B cell (primary cell): ENCODE measurements at regions not wholly inside any gene's neighbourhood (a gene's known extent, or its start where the extent isn't known, plus 50 kb on each side); places are given as distances from the start of the nearest gene placed in this dataset.

Experiments used
- ATAC-seq: fragments of 200-7000 bp; cut with Tn5 transposase; one replicate; pipeline ENCODE4 v1.10.0; 2021; ENCODE audit warnings: low read depth, mild to moderate bottlenecking, moderate number of reproducible peaks, moderate library complexity
- CTCF ChIA-PET: fragments of 350-600 bp; sonication (Branson Sonifier 250); formaldehyde crosslinking; loops from one replicate; lab custom pipeline; 2021; ENCODE audit warnings: antibody characterized with exemption, inconsistent platforms; lab: Charles Lee
- POLR2A ChIA-PET: fragments of 350-600 bp; sonication (Branson Sonifier 250); formaldehyde crosslinking; loops from one replicate; lab custom pipeline; 2021; ENCODE audit warnings: antibody characterized with exemption; lab: Charles Lee
- DNase-seq: peaks from one replicate; pipeline ENCODE4 v3.0.0; 2013
- H2AFZ ChIP-seq: 2 replicates; pipeline ENCODE4 v1.6.1; 2012; ENCODE audit warnings: mild to moderate bottlenecking, low read depth, low read length; ENCODE audit not compliant: insufficient read depth, poor library complexity, severe bottlenecking
- H3K27ac ChIP-seq, 2 donors: 1 replicate in 1 of 2; 2 replicates in 1 of 2; pipeline ENCODE4 v1.5.1; 2012 to 2013; ENCODE audit warnings: low read length in 2 of 2, mild to moderate bottlenecking in 2 of 2, moderate library complexity in 1 of 2
- H3K27me3 ChIP-seq, 4 experiments: fragments of 200-600 bp in 1 of 4; sonication (generic) in 1 of 4; replicated peaks in 1 of 4; 1 replicate in 2 of 4; 2 replicates in 2 of 4; pipeline versions ENCODE4 v1.6.1 to v1.7.0; 2013 to 2016; ENCODE audit warnings: low read length in 3 of 4, mild to moderate bottlenecking in 2 of 4, mixed read lengths in 1 of 4, moderate library complexity in 1 of 4; ENCODE audit not compliant: insufficient read depth in 4 of 4, control insufficient read depth in 3 of 4; ENCODE audit errors: control extremely low read depth in 1 of 4
- H3K36me3 ChIP-seq, 2 experiments: replicated peaks in 1 of 2; 1 replicate in 1 of 2; 2 replicates in 1 of 2; pipeline versions ENCODE4 v1.6.1 to v1.7.1; 2013; ENCODE audit warnings: low read length in 1 of 2; ENCODE audit not compliant: insufficient read depth in 2 of 2, control insufficient read depth in 1 of 2; ENCODE audit errors: control extremely low read depth in 1 of 2, extremely low read depth in 1 of 2
- H3K4me1 ChIP-seq, 2 donors: fragments of 200-600 bp in 1 of 2; sonication (generic) in 1 of 2; 1 replicate in 1 of 2; 2 replicates in 1 of 2; pipeline versions ENCODE4 v1.5.1 to v1.6.1; 2013 to 2017; ENCODE audit warnings: low read length in 2 of 2; ENCODE audit not compliant: control insufficient read depth in 2 of 2, insufficient read depth in 2 of 2
- H3K4me2 ChIP-seq: replicated peaks from 2 replicates; pipeline ENCODE3; 2012; ENCODE audit warnings: mild to moderate bottlenecking, low read depth, low read length; ENCODE audit not compliant: poor library complexity, severe bottlenecking
- H3K4me3 ChIP-seq, 5 experiments: fragments of 200-600 bp in 1 of 5; sonication (generic) in 1 of 5; 1 replicate in 3 of 5; 2 replicates in 2 of 5; pipeline versions ENCODE4 v1.5.1 to v1.7.0; 2011 to 2016; ENCODE audit warnings: low read length in 4 of 5, mild to moderate bottlenecking in 4 of 5, low read depth in 2 of 5, control low read depth in 1 of 5, moderate library complexity in 1 of 5; ENCODE audit not compliant: insufficient read depth in 1 of 5; ENCODE audit errors: control extremely low read depth in 1 of 5, extremely low read depth in 1 of 5
- H3K79me2 ChIP-seq: fragments of 200-600 bp; sonication (generic); one replicate; pipeline ENCODE4 v1.6.0; 2016; ENCODE audit warnings: low read length; ENCODE audit not compliant: control insufficient read depth, insufficient read depth
- H3K9ac ChIP-seq: fragments of 200-600 bp; sonication (generic); 2 replicates; pipeline ENCODE4 v1.6.1; 2017; ENCODE audit warnings: mild to moderate bottlenecking, low read length, moderate library complexity
- H3K9me3 ChIP-seq, 3 donors: one replicate each; pipeline versions ENCODE4 v1.6.1 to v1.7.1; 2013; ENCODE audit warnings: low read length in 2 of 3; ENCODE audit not compliant: control insufficient read depth in 2 of 3, insufficient read depth in 1 of 3; ENCODE audit errors: control extremely low read depth in 1 of 3
- H4K20me1 ChIP-seq: 2 replicates; pipeline ENCODE4 v1.6.0; 2012; ENCODE audit warnings: mild to moderate bottlenecking, low read length; ENCODE audit not compliant: insufficient read depth, control insufficient read depth, poor library complexity, severe bottlenecking
- H3K27ac Mint-ChIP-seq: one replicate; pipeline ENCODE4 v1.8.0; 2021; ENCODE audit warnings: mixed read lengths
- H3K27me3 Mint-ChIP-seq: one replicate; pipeline ENCODE4 v1.8.0; 2021; ENCODE audit warnings: mixed read lengths
- H3K4me1 Mint-ChIP-seq: one replicate; pipeline ENCODE4 v1.8.0; 2021; ENCODE audit warnings: mixed read lengths
- H3K4me3 Mint-ChIP-seq: one replicate; pipeline ENCODE4 v1.8.0; 2021; ENCODE audit warnings: mixed read lengths
- H3K9me3 Mint-ChIP-seq: one replicate; pipeline ENCODE4 v1.8.0; 2022; ENCODE audit warnings: mixed read lengths; ENCODE audit not compliant: insufficient read depth
- CTCF ChIP-seq: fragments of 200-600 bp; IDR thresholded peaks from one replicate; pipeline ENCODE4 v1.8.0; 2022; ENCODE audit warnings: antibody characterized with exemption, mild to moderate bottlenecking
- EZH2 ChIP-seq: IDR thresholded peaks from 2 replicates; pipeline ENCODE4 v1.6.1; 2012; ENCODE audit warnings: borderline replicate concordance, low read depth, mild to moderate bottlenecking, moderate library complexity, low read length; ENCODE audit not compliant: insufficient read depth, poor library complexity, severe bottlenecking
- WGBS: methylation state at CpG from one replicate; pipeline ENCODE4 v1.1.5; 2013; ENCODE audit warnings: missing lambda C conversion rate; ENCODE audit not compliant: insufficient coverage; 5-methylcytosine and 5-hydroxymethylcytosine counted together
- intact Hi-C: fragments of 100-400 bp; cut with micrococcal nuclease; formaldehyde crosslinking; loops from one replicate; pipeline ENCODE4 v1.10.0; 2022

GRCh38 chr2:76688732-76689131 lies 833.4 kb downstream of the LRRTM4 start:
- Histone ChIP-seq H3K4me2 (no peak overlapping the region), H3K9ac (no peak overlapping the region), H3K27ac (no peak overlapping the region), H3K27me3 (no peaks in the 10 kb centered on the region), H2AFZ (no peak overlapping the region), H3K4me1 (no peaks in the 10 kb centered on the region), H3K79me2 (no peaks in the 10 kb centered on the region), H3K36me3 (no peaks in the 10 kb centered on the region), H3K4me3 (no peak overlapping the region), H3K9me3 (no peaks in the 10 kb centered on the region), H4K20me1 (no peaks in the 10 kb centered on the region)
- ChIA-PET CTCF (no interaction called here), POLR2A (no interaction called here)
- Mint-ChIP-seq H3K4me1 (no peaks in the 10 kb centered on the region), H3K9me3 (peaks cover 5% of the 10 kb centered on the region), H3K27me3 (no peaks in the 10 kb centered on the region), H3K27ac (no peak overlapping the region), H3K4me3 (no peak overlapping the region)
- 78% methylated on average over 1 of the region's 1 CpG for WGBS
- intact Hi-C loops = no loop called here
- no peak for DNase-seq
- ATAC-seq = no peak
- TF ChIP-seq CTCF (no peak), EZH2 (no peak)

GRCh38 chr2:76687923-76688322 lies 834.3 kb downstream of the LRRTM4 start:
- Mint-ChIP-seq H3K4me3 (no peak overlapping the region), H3K27me3 (no peaks in the 10 kb centered on the region), H3K4me1 (no peaks in the 10 kb centered on the region), H3K27ac (no peak overlapping the region), H3K9me3 (peaks cover 3% of the 10 kb centered on the region)
- Histone ChIP-seq H3K4me1 (no peaks in the 10 kb centered on the region), H3K27me3 (no peaks in the 10 kb centered on the region), H3K9me3 (no peaks in the 10 kb centered on the region), H3K4me2 (no peak overlapping the region), H3K4me3 (no peak overlapping the region), H3K36me3 (no peaks in the 10 kb centered on the region), H4K20me1 (no peaks in the 10 kb centered on the region), H3K27ac (no peak overlapping the region), H3K79me2 (no peaks in the 10 kb centered on the region), H2AFZ (no peak overlapping the region), H3K9ac (no peak overlapping the region)
- POLR2A ChIA-PET = no interaction called here
- no peak for TF ChIP-seq EZH2
- TF ChIP-seq CTCF = no peak
- ATAC-seq (no peak), DNase-seq (no peak)
- intact Hi-C loops = no loop called here
- 96% methylated on average over 3 of the region's 3 CpGs for WGBS
- CTCF ChIA-PET = no interaction called here
